HG02970 (cell line): ENCODE measurements at regions not wholly inside any gene's neighbourhood (a gene's known extent, or its start where the extent isn't known, plus 50 kb on each side); places are given as distances from the start of the nearest gene placed in this dataset.

ENCODE experiments used
- ATAC-seq: cut with Tn5 transposase; IDR thresholded peaks from one replicate; pipeline ENCODE4 v1.9.1; 2021; ENCODE audit warnings: mild to moderate bottlenecking, moderate library complexity, moderate number of reproducible peaks; ENCODE audit not compliant: unreplicated experiment, low FRiP score

DNA sequence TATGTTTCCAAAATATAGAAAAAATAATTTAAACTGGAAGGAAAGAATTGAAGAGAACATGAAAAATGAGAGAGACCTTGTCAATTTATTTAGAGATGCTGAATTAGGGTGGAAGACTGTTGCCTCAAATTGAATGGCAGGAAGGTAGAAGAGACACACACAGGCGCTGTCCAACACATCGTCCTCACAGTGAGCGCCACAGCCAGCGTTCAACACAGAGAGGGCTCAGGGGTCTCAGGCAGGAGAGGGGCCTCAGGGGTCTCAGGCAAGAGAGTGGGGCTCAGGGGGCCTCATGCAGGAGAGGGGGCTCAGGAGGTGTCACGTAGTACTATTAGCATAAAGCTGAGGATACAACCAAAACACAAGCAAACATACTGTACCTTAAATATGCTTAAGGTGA, 65.7 kb downstream of the TMEM18 start:
- no peak for ATAC-seq

GRCh38 chr2:610491-610890, 66.7 kb downstream of the TMEM18 start:
- ATAC-seq, result no peak

GRCh38 chr2:609881-610280, 67.3 kb downstream of the TMEM18 start:
- ATAC-seq, result no peak

DNA sequence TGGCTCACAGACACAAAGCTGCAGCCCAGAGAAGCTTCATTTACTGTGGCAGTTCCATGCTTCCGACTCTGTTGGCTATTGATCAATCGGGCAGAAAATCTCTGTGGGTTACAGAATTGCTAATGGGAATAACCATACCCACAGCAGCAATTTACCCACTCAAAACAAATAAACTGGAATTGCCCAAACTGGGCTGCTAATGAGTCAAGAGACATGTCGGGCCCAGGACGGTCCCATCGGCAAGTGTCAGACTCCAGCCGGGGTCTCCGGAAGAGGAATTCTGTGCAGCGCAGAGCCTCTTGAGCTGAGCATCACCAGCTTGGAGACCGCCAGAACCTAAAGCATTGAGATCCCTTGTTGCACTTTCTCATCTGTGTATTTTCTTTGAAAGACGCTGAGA, 67.8 kb downstream of the TMEM18 start:
- ATAC-seq, result no peak

- ATAC-seq, result no peak
Measured at GRCh38 chr2:608711-609110, 68.5 kb downstream of the TMEM18 start.

- no peak for ATAC-seq
Measured at GRCh38 chr2:608297-608696, 68.9 kb downstream of the TMEM18 start.

DNA sequence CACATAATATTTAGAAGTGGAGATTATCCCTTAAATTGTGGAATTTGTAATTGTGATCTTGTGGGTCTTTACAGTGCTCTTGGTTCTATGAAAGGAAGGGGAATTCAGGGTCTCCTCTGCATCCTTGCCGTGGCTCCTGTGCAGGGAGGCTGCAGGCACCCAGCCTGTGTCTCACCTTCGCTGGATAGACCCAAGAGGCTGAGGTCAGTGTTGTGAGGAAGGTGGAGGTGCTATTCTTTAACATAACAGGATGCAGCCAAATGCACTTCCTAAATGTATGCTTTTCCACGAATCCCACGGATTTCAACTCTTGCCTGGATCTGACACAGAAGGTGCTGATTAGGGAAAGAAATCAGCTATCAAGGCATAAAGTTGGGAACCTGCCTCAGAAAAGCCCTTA, 69.5 kb downstream of the TMEM18 start:
- ATAC-seq, result no peak

GRCh38 chr2:607172-607571, 70.0 kb downstream of the TMEM18 start:
- ATAC-seq, result no peak

DNA sequence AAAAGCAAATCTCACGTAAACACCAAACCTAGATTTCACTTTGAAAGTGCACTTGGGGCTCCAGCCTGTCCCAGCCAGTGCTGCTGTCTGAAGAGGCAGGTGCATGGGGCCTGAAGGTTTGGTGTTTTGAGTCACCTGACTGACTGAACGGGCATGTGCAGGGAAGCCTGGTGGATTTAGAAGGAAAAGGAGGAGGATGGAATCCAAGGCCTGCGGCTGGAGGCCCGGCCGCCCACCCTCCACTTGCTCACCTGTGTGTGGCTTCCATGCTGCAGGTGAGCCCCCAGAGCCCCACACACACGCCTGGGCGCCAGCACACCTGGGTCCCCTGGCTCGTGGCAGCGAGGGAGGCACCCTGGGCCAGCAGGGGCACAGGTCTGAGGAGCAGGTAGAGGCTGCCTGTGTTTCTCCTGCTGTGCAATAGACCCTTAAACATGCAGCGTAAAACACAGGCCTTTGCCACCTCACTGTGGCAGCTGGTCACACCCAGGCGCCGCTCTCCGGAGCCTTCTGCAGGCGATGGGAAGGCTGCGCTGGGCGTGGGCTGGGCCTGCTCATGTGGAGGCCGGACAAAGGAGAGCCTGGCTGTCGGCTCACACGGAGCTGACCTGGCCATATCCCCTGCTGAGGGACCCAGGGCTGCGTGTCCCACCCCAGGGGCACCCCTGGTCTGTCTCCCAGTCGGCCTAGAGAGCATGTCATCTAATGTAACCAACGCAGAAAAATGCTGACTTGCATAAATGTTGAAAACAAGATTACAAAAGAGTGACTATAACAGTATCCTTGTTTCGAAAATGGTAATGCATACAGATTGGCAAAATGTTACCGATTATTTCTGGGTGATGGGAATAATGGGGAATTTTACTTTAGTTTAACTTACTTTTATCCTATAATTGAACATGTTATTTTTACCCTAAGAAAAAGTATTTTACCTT, 71.3 kb downstream of the TMEM18 start:
- ATAC-seq, result no peak

DNA sequence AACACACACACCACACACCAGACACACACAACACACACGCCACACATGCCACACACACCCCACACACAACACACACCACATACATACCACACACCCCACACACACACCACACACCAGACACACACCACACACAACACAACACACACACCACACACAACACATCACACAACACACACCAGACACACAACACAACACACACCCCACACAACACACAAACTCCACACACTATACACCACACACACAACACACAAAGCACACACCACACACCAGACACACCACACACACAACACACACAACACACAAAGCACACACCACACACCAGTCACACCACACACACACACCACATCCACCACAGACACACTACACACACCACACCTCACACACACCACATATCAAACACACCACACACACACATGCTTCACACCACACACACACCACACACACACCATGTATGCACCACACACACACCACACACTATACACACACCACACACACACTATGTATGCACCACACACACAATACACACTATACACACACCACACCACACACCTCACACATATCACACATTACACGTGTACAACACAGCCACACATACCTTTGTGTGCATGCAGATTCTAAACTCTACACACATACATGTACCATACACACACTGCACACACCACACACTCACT, 72.2 kb downstream of the TMEM18 start:
- no peak for ATAC-seq

DNA sequence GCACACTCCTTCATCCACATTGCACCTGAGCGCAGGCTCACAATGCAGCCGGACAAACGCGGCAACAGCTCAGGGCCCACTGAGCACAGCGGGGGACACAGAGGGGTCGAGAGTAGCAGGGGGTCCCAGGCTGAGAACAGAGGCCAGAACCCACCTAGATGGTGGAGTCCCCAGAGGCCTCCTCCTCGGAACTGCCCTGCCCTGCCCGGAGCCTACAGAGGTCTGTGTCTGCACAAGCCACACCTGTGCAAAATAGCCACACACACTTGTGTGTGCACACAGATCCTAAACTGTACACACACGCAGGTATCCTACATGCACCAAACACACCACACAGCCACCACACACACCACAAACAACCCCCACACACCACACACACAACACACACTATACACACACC, 72.8 kb downstream of the TMEM18 start:
- ATAC-seq, result no peak

DNA sequence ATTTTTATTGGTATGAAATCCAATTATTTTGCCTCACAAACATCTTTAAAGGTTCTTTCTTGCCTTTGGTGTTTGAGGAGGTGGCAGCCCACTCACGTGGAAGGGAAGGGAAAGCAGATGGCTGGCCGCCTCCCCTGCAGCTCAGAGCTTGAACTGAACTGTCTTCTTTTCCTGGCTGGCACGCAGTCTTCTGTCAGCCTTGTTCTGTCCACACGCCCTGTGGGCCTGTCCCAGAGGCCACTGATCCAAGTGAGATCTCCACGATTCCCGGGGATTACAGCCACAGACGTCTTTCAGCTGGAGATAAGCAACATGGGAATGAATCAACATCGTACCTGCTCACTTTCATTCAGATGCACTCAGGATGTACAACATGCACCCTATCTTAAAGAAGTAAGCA, 73.3 kb downstream of the TMEM18 start:
- ATAC-seq, result no peak

- no peak for ATAC-seq
Measured at GRCh38 chr2:603427-603826, 73.8 kb downstream of the TMEM18 start.

DNA sequence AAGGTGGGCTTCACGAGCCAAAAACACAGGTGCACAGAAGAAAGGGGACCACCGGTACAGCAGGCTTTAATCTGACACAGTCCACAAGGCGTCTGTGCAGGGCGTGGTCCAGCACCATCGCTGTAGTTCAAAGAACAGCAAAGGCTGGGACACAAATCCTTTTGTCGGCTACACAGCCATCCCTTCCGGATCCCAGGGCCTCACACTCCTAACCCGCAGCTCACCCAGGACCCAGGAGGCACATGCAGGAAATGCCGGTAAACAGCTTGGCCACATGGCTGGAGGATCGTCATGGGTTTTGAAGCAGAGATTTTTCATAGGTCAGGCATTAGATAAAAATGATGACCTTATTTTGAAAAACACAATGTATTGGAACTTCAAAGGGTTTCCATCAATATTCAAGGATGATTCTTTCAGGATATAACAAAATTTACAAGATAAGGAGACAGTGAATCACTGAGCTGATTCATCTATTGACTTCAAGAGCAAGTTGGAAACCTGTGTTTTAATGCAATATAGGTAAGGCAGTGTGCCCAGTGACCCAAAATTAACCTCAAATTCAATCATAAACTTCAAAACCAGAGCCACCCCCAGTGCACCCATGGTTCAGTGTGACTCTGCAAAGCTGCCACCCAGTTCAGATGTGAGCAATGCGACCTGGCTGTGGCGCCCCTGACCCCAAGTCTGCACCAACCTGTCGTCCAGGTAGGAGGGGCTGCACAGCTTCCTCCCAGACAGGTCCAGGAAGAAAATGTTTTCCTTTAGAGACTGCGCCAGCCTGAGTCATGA, 74.4 kb downstream of the TMEM18 start:
- no peak for ATAC-seq

DNA sequence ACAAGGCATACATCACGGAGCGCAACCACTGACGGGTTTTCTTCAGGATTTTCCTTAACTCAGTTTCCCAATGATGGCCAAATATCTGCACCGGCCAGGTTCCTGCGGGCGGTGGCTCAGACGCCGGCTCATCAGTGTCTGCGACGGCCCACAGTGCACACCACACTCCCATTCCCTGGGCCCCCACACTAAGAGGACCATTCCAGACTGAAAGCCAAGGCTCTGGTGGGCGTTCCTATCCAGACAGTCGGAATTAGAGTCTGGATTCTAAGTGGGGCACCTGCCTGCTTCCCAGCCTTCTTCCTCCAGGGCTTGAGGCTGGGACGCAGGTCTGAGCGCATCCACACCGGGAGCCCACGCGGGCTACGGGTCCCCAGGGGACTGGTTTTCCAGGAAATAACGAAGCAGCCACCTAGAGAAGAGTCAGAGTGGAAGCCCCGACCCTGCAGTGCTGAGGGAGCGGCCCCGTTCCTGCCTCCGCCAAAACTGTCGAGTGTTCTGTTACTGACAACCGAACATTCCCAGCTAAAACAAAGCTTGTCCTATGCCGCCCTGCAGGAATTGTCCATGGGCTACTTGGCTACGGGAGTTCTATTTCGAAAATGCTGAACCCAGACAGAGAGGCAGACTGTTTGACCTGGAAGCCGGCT, 75.3 kb downstream of the TMEM18 start:
- no peak for ATAC-seq

DNA sequence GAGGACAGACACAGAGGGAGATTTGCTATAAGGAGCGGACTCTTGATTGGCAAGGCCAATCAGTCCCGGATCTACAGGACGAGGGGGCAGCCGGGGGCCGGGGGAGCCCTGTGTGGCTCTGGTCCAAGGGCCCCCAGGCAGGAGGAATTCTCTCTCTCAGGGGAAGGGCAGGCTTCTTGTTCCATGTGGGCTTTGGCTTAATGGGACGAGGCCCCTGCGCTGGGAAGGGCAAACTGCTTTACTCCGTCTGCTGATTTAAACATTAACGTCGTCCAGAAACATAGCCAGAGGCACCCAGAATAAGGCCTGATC, 75.9 kb downstream of the TMEM18 start:
- ATAC-seq, result no peak

GRCh38 chr2:600542-601386, 76.4 kb downstream of the TMEM18 start:
- ATAC-seq, result no peak

- no peak for ATAC-seq
Measured at GRCh38 chr2:599601-600000, 77.6 kb downstream of the TMEM18 start.

DNA sequence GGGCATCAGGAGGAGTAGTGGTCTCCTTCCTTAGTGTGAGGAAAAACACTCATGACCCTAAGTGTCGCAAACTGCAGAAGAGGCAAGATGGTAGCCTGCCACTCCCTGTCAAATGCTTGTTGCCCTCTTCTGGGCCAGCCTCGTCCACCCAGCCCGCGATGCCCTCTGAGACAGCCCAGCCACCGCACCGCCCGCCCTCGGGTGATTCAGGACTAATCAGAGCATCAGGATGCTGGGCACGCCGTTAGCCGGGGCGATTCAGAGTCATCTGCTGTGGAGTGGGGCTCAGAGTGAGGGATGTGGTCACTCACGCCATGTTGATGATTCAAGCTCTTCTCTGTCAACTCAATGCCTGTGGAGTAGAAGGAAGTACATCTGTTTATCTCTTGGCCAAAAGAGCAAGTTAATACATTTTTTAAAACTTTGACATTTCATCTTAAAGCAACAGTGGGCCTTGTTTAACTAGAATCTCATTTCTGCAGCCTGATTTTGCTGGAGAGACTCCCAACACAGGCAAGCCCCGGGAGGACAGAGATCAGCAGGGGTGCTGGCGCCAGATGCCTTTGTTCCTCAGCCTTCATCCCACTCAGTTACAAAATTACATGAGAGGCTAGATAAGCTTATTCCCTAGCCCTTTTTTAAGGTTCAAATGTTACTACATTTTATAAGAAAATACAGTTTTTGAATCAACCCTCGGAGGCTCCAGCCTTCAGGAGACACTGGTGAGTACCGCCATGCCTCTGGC, 79.0 kb downstream of the TMEM18 start:
- ATAC-seq, result no peak
